ENCODE measurements at regions not wholly inside any gene's neighbourhood (a gene's known extent, or its start where the extent isn't known, plus 50 kb on each side); places are given as distances from the start of the nearest gene placed in this dataset.
"Not testable (repeated sequence)": the region's sequence is repeated elsewhere in the genome, so short reads cannot be mapped to it uniquely, and the experiment has no call there.

- no peak for DNase-seq
These were observed 117.5 kb downstream of the SOX4 start for GRCh38 chr6:21710908-21711627.

GRCh38 chr6:21712213-21712612, 118.7 kb downstream of the SOX4 start:
- DNase-seq = no peak

GRCh38 chr6:21713481-21713880, 119.9 kb downstream of the SOX4 start:
- DNase-seq = no peak

GRCh38 chr6:21715180-21715579, 121.6 kb downstream of the SOX4 start:
- DNase-seq = no peak

GRCh38 chr6:21722510-21722909, 129.0 kb downstream of the SOX4 start:
- no peak for DNase-seq

- no peak for DNase-seq
These were observed 133.1 kb downstream of the SOX4 start for GRCh38 chr6:21726676-21727075.

GRCh38 chr6:21728141-21728540, 134.6 kb downstream of the SOX4 start:
- DNase-seq = no peak

- DNase-seq = no peak
These were observed 135.9 kb downstream of the SOX4 start for GRCh38 chr6:21729431-21729830.

- DNase-seq = no peak
These were observed 137.0 kb downstream of the SOX4 start for GRCh38 chr6:21730533-21730932.

- DNase-seq = no peak
These were observed 138.0 kb downstream of the SOX4 start for GRCh38 chr6:21731411-21732031.

- DNase-seq = not testable (repeated sequence)
These were observed 138.6 kb downstream of the SOX4 start for GRCh38 chr6:21732032-21732730.

- DNase-seq = no peak
These were observed 139.2 kb downstream of the SOX4 start for GRCh38 chr6:21732731-21733130.

- DNase-seq = no peak
These were observed 139.8 kb downstream of the SOX4 start for GRCh38 chr6:21733311-21733710.

- no peak for DNase-seq
These were observed 140.7 kb downstream of the SOX4 start for GRCh38 chr6:21734204-21734603.

GRCh38 chr6:21738180-21739094, 144.9 kb downstream of the SOX4 start:
- no peak for DNase-seq

- DNase-seq = no peak
These were observed 145.7 kb downstream of the SOX4 start for GRCh38 chr6:21739241-21739640.

GRCh38 chr6:21739838-21740237, 146.3 kb downstream of the SOX4 start:
- DNase-seq = no peak

- no peak for DNase-seq
These were observed 147.0 kb downstream of the SOX4 start for GRCh38 chr6:21740376-21741124.

GRCh38 chr6:21741221-21742109, 147.9 kb downstream of the SOX4 start:
- DNase-seq = no peak

GRCh38 chr6:21742238-21742660, 148.7 kb downstream of the SOX4 start:
- DNase-seq = no peak

GRCh38 chr6:21744331-21744730, 150.8 kb downstream of the SOX4 start:
- no peak for DNase-seq

All from AML-193 (cell line).